SK-N-SH treated with all-trans-retinoic acid at 6 μM for 48 hours (cell line): ENCODE measurements at regions not wholly inside any gene's neighbourhood (a gene's known extent, or its start where the extent isn't known, plus 50 kb on each side); places are given as distances from the start of the nearest gene placed in this dataset.

Experiments used
- ATAC-seq: fragments of 200-7000 bp; cut with Tn5 transposase; 3 replicates; pipeline ENCODE4 v1.9.1; 2020; ENCODE audit warnings: mild to moderate bottlenecking, moderate library complexity
- BACH2 ChIP-seq: fragments of 250-450 bp; sonication (Bioruptor Pico); IDR thresholded peaks from 2 replicates; pipeline ENCODE4 v1.9.0; 2021; ENCODE audit warnings: mild to moderate bottlenecking, borderline replicate concordance
- CSDC2 ChIP-seq: fragments of 250-450 bp; sonication (Bioruptor Pico); IDR thresholded peaks from 2 replicates; pipeline ENCODE4 v1.5.0; 2020; ENCODE audit warnings: mild to moderate bottlenecking, moderate library complexity
- ESRRG ChIP-seq: fragments of 250-450 bp; sonication (Bioruptor Pico); IDR thresholded peaks from 2 replicates; pipeline ENCODE4 v1.6.1; 2021; ENCODE audit warnings: mild to moderate bottlenecking
- GLIS3 ChIP-seq: fragments of 250-450 bp; sonication (Bioruptor Pico); IDR thresholded peaks from 2 replicates; pipeline ENCODE4 v1.5.0; 2020; ENCODE audit warnings: mild to moderate bottlenecking, moderate library complexity
- ISL1 ChIP-seq: fragments of 250-450 bp; sonication (Bioruptor Pico); IDR thresholded peaks from 2 replicates; pipeline ENCODE4 v2.1.2; 2022; ENCODE audit warnings: mild to moderate bottlenecking, moderate library complexity
- OSR1 ChIP-seq: fragments of 250-450 bp; sonication (Bioruptor Pico); IDR thresholded peaks from 2 replicates; pipeline ENCODE4 v1.8.0; 2022; ENCODE audit warnings: moderate library complexity, mild to moderate bottlenecking, inconsistent platforms
- PPARA ChIP-seq: fragments of 250-450 bp; sonication (Bioruptor Pico); IDR thresholded peaks from 2 replicates; pipeline ENCODE4 v1.5.0; 2020; ENCODE audit warnings: mild to moderate bottlenecking, borderline replicate concordance
- RARB ChIP-seq: fragments of 250-450 bp; sonication (Bioruptor Pico); IDR thresholded peaks from 2 replicates; pipeline ENCODE4 v1.8.0; 2021; ENCODE audit warnings: mild to moderate bottlenecking, moderate library complexity
- SNAI2 ChIP-seq: fragments of 250-450 bp; sonication (Bioruptor Pico); IDR thresholded peaks from 2 replicates; pipeline ENCODE4 v1.5.0; 2020; ENCODE audit warnings: mild to moderate bottlenecking, moderate library complexity
- TCF4 ChIP-seq: fragments of 250-450 bp; sonication (Bioruptor Pico); IDR thresholded peaks from 2 replicates; pipeline ENCODE4 v1.8.0; 2021; ENCODE audit warnings: mild to moderate bottlenecking, moderate library complexity, borderline replicate concordance
- TOX ChIP-seq: fragments of 250-450 bp; sonication (Bioruptor Pico); IDR thresholded peaks from 2 replicates; pipeline ENCODE4 v1.8.0; 2021; ENCODE audit warnings: mild to moderate bottlenecking, moderate library complexity, borderline replicate concordance
- ZC3H10 ChIP-seq: fragments of 250-450 bp; sonication (Bioruptor Pico); IDR thresholded peaks from 2 replicates; pipeline ENCODE4 v1.5.1; 2021; ENCODE audit warnings: mild to moderate bottlenecking, moderate library complexity
- ZFP3 ChIP-seq: fragments of 250-450 bp; sonication (Bioruptor Pico); IDR thresholded peaks from 2 replicates; pipeline ENCODE4 v1.5.0; 2020; ENCODE audit warnings: mild to moderate bottlenecking, moderate library complexity
- ZFP30 ChIP-seq: fragments of 450-650 bp; formaldehyde crosslinking; IDR thresholded peaks from 2 replicates; pipeline ENCODE4 v1.5.0; 2022; ENCODE audit warnings: mild to moderate bottlenecking, moderate library complexity
- ZNF8 ChIP-seq: fragments of 450-650 bp; formaldehyde crosslinking; IDR thresholded peaks from 2 replicates; pipeline ENCODE4 v1.5.0; 2020; ENCODE audit warnings: mild to moderate bottlenecking, moderate library complexity
- TF ChIP-seq, protein P1 (sequence below): fragments of 250-450 bp; sonication (Bioruptor Pico); IDR thresholded peaks from 2 replicates; pipeline ENCODE4 v1.5.0; 2020; ENCODE audit warnings: mild to moderate bottlenecking, moderate library complexity
- TF ChIP-seq, protein P2 (sequence below): fragments of 250-450 bp; sonication (Bioruptor Pico); IDR thresholded peaks from 2 replicates; pipeline ENCODE4 v1.5.1; 2021; ENCODE audit warnings: mild to moderate bottlenecking, moderate library complexity
- TF ChIP-seq, protein P3 (sequence below): fragments of 250-450 bp; sonication (Bioruptor Pico); IDR thresholded peaks from 2 replicates; pipeline ENCODE4 v1.8.0; 2020; ENCODE audit warnings: mild to moderate bottlenecking, moderate library complexity, borderline replicate concordance
- TF ChIP-seq, protein P4 (sequence below): fragments of 250-450 bp; sonication (Bioruptor Pico); IDR thresholded peaks from 2 replicates; pipeline ENCODE4 v1.8.0; 2021; ENCODE audit warnings: low read depth, mild to moderate bottlenecking, moderate library complexity, borderline replicate concordance
- TF ChIP-seq, protein P5 (sequence below): fragments of 250-450 bp; sonication (Bioruptor Pico); IDR thresholded peaks from 2 replicates; pipeline ENCODE4 v1.5.1; 2020; ENCODE audit warnings: low read depth, mild to moderate bottlenecking, moderate library complexity

DNA sequence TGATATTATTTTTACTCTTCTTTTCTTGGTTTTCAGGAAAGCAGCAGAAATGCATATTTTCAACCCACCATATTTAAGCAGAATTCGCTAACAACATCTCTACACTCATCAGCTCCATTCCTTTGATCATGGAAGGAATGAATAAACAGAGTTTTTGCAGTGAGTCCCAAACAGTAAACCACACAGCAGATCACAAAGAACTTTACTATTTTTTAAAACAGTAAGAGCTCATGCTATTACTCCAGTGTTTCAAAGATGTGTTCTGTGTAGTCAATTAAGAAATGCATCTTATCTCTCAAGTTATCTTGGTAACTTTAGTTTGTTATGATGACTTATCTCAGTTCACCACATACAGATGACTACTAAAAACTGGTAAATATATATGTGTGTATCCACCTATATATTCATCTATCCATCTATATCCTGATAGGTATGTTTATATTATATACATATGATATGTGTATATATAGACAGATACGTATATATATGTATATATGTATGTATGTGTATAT, 843.5 kb downstream of the BCL11B start:
- TF ChIP-seq, protein P1, sequence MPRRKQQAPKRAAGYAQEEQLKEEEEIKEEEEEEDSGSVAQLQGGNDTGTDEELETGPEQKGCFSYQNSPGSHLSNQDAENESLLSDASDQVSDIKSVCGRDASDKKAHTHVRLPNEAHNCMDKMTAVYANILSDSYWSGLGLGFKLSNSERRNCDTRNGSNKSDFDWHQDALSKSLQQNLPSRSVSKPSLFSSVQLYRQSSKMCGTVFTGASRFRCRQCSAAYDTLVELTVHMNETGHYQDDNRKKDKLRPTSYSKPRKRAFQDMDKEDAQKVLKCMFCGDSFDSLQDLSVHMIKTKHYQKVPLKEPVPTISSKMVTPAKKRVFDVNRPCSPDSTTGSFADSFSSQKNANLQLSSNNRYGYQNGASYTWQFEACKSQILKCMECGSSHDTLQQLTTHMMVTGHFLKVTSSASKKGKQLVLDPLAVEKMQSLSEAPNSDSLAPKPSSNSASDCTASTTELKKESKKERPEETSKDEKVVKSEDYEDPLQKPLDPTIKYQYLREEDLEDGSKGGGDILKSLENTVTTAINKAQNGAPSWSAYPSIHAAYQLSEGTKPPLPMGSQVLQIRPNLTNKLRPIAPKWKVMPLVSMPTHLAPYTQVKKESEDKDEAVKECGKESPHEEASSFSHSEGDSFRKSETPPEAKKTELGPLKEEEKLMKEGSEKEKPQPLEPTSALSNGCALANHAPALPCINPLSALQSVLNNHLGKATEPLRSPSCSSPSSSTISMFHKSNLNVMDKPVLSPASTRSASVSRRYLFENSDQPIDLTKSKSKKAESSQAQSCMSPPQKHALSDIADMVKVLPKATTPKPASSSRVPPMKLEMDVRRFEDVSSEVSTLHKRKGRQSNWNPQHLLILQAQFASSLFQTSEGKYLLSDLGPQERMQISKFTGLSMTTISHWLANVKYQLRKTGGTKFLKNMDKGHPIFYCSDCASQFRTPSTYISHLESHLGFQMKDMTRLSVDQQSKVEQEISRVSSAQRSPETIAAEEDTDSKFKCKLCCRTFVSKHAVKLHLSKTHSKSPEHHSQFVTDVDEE, result no peak
- TF ChIP-seq CSDC2 (CRISPR knock-in tag) (no peak), ZFP3 (CRISPR knock-in tag) (no peak), TCF4 (CRISPR knock-in tag) (no peak), ESRRG (CRISPR knock-in tag) (no peak), RARB (CRISPR knock-in tag) (no peak), GLIS3 (no peak), ZNF8 (CRISPR knock-in tag) (no peak), BACH2 (CRISPR knock-in tag) (no peak), ISL1 (CRISPR knock-in tag) (no peak), ZFP30 (CRISPR knock-in tag) (no peak), OSR1 (CRISPR knock-in tag) (no peak), SNAI2 (CRISPR knock-in tag) (no peak), TOX (CRISPR knock-in tag) (no peak), PPARA (CRISPR knock-in tag) (no peak), ZC3H10 (CRISPR knock-in tag) (no peak)
- TF ChIP-seq, protein P2, sequence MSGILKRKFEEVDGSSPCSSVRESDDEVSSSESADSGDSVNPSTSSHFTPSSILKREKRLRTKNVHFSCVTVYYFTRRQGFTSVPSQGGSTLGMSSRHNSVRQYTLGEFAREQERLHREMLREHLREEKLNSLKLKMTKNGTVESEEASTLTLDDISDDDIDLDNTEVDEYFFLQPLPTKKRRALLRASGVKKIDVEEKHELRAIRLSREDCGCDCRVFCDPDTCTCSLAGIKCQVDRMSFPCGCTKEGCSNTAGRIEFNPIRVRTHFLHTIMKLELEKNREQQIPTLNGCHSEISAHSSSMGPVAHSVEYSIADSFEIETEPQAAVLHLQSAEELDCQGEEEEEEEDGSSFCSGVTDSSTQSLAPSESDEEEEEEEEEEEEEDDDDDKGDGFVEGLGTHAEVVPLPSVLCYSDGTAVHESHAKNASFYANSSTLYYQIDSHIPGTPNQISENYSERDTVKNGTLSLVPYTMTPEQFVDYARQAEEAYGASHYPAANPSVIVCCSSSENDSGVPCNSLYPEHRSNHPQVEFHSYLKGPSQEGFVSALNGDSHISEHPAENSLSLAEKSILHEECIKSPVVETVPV (CRISPR knock-in tag), result no peak
- TF ChIP-seq, protein P3, sequence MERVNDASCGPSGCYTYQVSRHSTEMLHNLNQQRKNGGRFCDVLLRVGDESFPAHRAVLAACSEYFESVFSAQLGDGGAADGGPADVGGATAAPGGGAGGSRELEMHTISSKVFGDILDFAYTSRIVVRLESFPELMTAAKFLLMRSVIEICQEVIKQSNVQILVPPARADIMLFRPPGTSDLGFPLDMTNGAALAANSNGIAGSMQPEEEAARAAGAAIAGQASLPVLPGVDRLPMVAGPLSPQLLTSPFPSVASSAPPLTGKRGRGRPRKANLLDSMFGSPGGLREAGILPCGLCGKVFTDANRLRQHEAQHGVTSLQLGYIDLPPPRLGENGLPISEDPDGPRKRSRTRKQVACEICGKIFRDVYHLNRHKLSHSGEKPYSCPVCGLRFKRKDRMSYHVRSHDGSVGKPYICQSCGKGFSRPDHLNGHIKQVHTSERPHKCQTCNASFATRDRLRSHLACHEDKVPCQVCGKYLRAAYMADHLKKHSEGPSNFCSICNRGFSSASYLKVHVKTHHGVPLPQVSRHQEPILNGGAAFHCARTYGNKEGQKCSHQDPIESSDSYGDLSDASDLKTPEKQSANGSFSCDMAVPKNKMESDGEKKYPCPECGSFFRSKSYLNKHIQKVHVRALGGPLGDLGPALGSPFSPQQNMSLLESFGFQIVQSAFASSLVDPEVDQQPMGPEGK (CRISPR knock-in tag), result no peak
- TF ChIP-seq, protein P4, sequence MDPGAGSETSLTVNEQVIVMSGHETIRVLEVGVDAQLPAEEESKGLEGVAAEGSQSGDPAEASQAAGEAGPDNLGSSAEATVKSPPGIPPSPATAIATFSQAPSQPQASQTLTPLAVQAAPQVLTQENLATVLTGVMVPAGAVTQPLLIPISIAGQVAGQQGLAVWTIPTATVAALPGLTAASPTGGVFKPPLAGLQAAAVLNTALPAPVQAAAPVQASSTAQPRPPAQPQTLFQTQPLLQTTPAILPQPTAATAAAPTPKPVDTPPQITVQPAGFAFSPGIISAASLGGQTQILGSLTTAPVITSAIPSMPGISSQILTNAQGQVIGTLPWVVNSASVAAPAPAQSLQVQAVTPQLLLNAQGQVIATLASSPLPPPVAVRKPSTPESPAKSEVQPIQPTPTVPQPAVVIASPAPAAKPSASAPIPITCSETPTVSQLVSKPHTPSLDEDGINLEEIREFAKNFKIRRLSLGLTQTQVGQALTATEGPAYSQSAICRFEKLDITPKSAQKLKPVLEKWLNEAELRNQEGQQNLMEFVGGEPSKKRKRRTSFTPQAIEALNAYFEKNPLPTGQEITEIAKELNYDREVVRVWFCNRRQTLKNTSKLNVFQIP, result no peak
- TF ChIP-seq, protein P5, sequence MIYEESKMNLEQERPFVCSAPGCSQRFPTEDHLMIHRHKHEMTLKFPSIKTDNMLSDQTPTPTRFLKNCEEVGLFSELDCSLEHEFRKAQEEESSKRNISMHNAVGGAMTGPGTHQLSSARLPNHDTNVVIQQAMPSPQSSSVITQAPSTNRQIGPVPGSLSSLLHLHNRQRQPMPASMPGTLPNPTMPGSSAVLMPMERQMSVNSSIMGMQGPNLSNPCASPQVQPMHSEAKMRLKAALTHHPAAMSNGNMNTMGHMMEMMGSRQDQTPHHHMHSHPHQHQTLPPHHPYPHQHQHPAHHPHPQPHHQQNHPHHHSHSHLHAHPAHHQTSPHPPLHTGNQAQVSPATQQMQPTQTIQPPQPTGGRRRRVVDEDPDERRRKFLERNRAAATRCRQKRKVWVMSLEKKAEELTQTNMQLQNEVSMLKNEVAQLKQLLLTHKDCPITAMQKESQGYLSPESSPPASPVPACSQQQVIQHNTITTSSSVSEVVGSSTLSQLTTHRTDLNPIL, result no peak
- no peak for ATAC-seq

DNA sequence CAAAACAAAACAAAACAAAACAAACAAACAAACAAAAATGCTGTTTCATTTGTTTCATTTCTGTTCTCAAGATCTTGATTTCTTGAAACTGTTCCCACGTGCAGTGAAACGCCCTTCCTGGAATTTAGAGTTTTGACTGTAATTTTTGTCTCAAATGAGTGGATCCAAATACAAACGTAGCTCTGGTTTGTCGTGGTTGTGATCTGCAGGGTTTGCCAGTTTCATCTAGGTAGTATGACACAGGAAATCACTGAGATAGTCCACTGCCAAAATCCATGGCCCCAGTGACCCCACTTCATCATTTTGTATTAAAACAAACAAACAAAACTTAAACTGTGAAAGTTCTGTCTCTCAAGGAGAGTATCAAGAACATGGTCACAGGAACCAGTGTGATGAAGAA, 838.6 kb downstream of the BCL11B start:
- no peak for ATAC-seq
- TF ChIP-seq, protein P5, result no peak
- TF ChIP-seq, protein P2 (CRISPR knock-in tag), result no peak
